GM19239 (cell line): ENCODE measurements at regions not wholly inside any gene's neighbourhood (a gene's known extent, or its start where the extent isn't known, plus 50 kb on each side); places are given as distances from the start of the nearest gene placed in this dataset.

Experiments
- DNase-seq: peaks from one replicate; pipeline ENCODE4 v3.0.0; 2011; ENCODE audit warnings: low spot score; ENCODE audit not compliant: insufficient read length
- FAIRE-seq: peaks from 2 replicates; lab custom pipeline; 2011; peaks lifted over from hg19 to GRCh38; lab: Jason Lieb, UNC

- DNase-seq (no peak), FAIRE-seq (no peak)
These were observed 95.9 kb upstream of the JAG1 start for GRCh38 chr20:10769700-10770099.

DNA sequence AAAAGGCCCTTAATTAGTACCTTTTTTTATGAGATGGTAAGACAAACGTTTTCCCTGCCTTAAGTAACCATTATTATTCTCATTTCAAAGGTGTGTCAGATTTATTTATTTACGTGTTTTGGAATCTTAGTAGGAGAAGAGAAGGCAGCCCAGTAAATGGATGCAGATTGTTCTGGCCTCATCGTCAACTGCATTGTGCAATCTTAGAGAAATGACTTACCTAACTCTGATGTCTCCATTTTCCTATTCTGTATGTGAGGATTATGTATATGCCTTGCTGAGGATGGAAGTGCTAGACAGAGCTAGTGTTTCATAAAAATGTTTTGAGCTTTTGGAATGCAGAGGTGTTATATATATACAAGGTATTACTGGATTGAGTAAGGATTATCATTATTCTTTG lies 97.0 kb upstream of the JAG1 start:
- FAIRE-seq, result no peak
- no peak for DNase-seq

DNA sequence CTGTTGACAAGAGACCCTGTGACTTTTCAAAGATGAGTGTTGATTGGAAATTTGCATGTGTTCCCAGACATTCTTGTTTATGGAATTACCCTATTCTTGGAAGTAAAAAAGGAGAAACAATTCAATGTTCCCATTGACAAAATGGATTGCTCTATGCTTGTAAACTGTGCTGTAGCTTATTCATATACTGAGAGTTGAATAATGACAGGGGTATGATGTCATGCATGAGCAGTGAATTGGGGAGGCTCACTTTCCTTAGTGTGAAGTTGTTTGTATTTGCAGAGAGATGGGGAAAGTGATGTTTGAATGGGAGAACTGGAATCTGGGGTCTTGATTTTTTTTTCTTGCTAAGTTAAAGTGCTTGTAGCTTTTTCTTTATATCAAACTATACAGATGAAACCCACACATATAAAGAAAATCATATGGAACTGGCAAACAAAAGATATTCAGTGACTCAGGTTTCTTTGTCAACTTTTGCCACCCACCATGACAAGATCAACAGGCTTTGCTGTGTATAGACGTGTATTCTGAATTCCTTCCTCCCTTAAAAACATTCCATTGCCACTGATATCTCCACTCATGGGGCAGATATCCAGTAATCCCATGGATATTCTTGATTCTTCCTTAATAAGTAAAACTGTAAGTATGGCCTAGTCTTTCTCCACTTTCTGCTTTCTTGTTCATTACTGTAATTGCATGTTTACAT lies 97.8 kb upstream of the JAG1 start:
- FAIRE-seq (no peak), DNase-seq (no peak)

- DNase-seq (no peak), FAIRE-seq (no peak)
These were observed 100.7 kb upstream of the JAG1 start for GRCh38 chr20:10774357-10774943.

GRCh38 chr20:10777710-10778109 lies 103.9 kb upstream of the JAG1 start:
- DNase-seq (no peak), FAIRE-seq (no peak)

GRCh38 chr20:10779911-10780310 lies 106.1 kb upstream of the JAG1 start:
- no peak for FAIRE-seq
- no peak for DNase-seq

DNA sequence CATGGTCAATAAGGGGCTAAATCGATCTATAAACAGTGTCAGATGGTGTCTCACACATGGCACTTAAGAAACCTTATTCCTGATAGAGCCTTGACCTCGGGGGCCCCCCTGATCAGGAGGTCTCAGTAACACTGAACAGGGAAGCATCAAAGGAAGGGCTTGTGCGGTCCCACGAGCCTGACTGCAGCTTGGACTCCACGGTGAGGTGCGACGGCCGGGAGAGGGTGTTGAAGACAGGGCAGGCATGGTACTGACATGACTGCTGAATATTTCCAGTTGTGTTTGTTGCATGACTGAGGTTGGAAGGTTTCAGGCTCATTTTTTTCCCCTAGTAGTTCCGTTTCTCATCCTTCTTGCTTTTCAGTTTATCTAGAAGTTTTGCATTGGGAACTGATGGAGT lies 107.1 kb upstream of the JAG1 start:
- DNase-seq (no peak), FAIRE-seq (no peak)

GRCh38 chr20:10781526-10781925 lies 107.7 kb upstream of the JAG1 start:
- DNase-seq, result no peak
- no peak for FAIRE-seq

DNA sequence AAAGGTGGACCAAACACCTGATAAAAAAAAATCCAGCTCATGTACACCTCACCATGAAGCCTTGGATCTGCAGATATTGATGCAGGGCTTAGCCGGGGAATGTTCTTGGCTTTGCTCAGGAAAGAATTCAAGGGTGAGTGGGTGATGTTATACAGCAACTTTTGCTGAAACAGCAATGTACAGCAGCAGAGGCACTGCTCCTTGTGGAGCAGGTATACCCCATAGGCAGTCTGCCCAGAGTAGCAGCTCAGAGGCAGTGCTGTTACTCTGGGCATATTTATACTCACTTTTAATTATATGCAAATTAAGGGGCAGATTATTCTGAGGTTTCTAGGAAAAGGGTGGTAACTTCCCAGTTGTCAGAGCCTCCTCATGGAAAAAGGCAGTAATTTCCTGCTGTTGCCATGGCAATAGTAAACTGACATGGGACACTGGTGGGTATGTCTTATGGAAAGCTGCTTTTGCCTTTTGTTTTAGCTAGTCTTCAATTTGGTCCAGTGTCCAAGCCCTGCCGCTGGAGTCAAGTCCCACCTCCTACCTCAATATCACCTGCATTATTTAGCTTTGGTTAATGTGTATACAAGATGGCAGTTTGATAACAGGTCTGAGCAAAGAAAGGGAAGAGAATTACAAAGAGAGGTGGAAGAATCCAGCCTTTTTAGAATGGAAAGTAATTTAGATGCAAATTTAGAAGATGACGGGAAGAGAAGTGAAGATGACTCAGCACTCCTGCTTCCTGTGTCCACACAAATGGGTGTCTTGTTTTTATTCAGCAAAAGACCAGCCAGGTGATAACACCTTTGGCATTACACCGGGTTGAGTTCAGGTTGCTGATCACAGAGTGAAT lies 110.1 kb upstream of the JAG1 start:
- DNase-seq (no peak), FAIRE-seq (no peak)

GRCh38 chr20:10784554-10785183 lies 110.9 kb upstream of the JAG1 start:
- DNase-seq, result no peak
- no peak for FAIRE-seq

DNA sequence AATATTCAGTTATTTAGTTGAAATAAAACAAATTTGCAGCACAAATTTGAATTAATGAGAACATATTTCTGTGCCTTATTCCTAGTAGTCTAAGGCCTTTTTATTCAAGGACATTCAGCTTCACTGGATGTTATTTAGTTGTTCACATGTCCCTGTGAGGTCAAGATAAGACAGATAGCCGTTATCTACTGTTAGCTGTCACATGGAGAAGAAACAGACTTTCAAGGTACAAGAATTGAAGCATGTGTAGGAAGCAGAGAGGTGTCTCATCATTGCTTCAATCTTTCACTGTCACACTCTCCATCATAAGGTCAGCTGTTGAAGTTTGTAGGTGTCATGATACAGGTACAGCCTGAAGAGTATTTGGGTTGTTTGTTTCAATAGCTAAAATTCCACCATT lies 112.9 kb upstream of the JAG1 start:
- DNase-seq (no peak), FAIRE-seq (no peak)

DNA sequence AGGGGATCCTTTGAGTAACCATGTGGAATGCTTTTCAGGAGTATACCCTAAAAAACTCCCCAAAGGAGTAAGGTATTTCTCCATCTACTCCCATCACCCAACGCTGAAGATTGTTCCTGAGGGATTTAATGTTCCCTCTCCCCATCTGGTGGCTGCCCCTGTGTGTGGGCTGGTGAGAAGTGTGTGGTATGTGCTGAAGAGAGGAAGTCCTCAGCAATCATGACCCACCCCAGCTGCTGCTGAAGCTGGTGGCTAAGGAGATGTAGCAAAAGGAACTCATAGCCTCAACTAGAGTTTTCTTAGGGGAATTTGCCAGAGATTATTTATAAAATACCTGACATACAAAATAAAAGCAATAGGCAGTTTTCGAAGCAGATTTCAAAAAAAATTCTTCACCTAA lies 114.3 kb upstream of the JAG1 start:
- DNase-seq (no peak), FAIRE-seq (no peak)

DNA sequence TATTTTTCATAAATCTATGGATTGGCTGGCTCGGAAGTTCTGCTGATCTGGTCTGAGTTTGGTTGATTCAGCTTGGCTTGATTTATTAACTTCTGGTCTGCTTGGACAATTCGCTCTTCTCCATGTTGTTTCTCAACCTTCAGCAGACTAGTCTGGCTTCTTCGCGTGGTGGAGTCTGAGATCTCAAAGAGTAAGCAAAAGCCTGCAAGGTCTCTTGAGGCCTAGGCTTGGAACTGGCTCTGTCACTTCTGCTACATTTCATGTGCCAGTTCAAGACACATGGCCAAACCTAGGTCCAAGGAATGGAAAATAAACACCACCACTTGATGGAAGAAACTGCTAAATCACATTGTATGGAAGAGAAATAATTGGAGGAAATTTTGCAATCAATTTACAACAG lies 115.1 kb upstream of the JAG1 start:
- FAIRE-seq, result no peak
- no peak for DNase-seq

DNA sequence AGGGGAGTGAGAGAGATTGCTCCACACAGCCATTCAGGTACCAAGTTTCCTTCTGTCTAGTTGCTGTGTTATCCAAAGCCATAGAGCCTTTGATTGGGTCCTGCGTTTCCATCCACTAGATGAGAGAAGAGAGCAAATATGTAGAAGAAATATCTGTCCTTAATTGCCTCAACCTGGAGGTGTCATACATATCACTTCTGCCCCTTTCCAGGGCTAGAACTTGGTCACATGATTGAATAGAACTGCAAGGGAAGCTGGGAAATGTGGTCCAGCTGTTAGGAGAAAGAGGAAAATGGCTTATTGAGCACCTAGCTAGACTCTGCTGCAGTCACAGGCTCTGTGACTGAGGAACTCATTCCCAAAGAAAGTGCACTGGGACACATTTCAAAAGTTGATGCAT lies 115.6 kb upstream of the JAG1 start:
- no peak for FAIRE-seq
- no peak for DNase-seq

DNA sequence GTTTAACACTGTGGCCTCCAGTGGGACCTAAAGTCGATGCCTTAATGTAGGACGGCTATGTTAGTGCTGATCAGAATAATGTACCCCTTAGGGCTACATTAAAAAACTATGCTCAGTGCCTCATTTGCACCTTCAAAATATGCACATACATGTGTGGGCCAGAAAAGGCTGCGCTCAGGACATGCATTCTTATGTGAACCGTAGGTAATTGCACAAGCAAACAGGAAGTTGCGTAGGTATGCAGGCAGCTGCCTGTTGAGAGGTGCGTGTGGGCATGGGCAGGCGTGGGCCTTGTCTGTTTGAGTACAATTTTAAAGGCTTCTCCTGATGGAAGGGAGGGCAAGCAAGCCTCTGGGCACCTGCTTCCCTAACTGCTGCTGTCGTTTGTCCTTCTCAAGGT lies 116.2 kb upstream of the JAG1 start:
- DNase-seq (no peak), FAIRE-seq (no peak)

DNA sequence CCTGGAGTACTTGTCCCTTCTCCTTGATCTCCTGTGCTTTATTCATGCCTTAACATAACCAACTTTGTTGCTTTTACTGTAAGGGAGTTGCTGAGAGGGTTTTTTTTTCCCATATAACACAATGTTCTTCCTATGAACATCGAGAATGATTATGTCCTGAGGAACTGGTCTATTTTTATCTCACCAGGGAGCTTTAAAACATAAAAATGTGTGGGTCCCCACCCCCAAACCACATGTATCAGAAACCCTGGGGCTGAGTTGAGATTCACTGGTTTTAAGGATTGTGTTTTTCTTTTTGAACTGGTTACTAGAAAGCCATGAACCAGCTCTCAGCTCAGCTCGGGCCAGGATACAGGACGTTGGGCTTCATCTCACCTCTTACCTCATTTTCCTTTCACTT lies 118.5 kb upstream of the JAG1 start:
- DNase-seq, result no peak
- FAIRE-seq, result no peak

DNA sequence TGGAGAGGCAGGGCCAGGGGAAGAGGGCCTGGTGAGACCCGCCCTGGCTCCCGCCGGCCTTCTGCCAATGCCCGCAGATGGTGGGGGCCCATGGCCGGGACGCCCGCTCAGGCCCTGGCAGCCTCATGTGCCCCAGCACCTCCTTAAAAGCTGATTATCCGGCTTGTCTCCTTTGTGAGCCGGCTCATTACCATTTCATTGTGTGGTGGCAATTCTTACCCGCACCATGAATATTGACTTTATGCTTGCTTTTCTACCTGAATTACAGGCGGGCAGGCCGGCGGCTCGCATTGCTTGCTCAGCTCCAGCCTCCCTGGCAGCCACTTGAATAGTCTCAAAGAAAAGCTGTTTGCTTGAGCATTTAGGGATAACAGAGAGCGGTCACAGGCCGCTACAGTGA lies 120.0 kb upstream of the JAG1 start:
- DNase-seq (no peak), FAIRE-seq (no peak)

GRCh38 chr20:10794765-10795164 lies 121.0 kb upstream of the JAG1 start:
- DNase-seq (no peak), FAIRE-seq (no peak)

DNA sequence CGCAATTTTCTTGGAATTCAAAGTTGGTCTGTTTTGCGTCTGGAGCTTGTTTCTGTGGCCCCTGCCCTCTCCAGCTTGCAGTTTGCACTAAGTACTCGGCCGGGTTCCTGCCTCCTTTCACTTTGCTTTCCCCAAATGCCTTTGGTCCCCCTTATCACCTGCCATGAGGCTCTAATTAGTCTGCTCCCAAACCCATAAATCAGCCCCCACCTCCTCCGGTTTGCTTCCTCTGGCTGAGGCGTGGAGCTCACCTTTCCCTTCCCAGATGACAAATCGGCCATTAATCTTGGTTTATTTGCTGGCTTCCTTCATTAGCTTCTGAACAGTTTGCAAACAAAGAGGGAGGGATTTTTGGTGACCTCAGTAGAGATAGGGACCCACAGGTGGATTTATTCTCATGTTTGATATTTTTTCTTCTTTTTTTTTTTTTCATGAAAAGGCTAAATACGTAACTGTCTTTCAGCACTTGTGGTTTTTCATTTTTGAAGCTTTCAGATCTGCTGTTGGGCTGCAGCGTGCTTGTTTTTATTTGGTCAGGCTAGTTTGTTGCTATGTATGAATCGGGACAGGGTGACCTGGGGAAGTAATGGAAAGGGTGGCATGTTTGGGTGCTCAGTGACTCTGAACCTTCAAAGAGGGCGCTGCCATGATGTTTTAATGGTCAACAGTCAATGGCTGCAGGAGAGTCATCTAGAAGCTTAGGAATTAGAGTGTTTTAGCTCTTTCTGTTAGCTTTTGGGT lies 121.7 kb upstream of the JAG1 start:
- no peak for DNase-seq
- FAIRE-seq, result no peak

DNA sequence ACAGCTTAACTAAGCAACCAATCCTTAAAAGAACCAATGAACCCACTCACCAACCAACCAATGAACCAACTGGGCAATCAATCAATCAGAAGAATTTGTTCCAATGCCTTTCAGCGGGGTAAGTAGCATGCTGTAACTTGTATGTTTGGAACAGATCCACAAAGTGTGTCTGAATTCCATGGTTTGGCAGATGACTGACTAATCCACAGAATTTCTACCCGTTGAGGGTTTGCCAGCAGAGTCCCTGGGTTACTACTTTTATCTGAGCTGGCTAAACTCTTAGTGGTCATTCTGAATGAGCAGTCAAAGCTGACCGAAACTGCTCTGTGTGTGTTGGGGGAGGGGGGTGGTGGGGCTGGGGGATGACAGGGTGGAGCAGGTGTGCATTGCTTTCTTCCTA lies 125.0 kb upstream of the JAG1 start:
- FAIRE-seq, result no peak
- DNase-seq, result no peak
